COR-L47 (cell line): ENCODE measurements at regions not wholly inside any gene's neighbourhood (a gene's known extent, or its start where the extent isn't known, plus 50 kb on each side); places are given as distances from the start of the nearest gene placed in this dataset.

ENCODE experiments used
- DNase-seq: peaks from one replicate; lab custom pipeline; 2025; lab: John Stamatoyannopoulos, UW

DNA sequence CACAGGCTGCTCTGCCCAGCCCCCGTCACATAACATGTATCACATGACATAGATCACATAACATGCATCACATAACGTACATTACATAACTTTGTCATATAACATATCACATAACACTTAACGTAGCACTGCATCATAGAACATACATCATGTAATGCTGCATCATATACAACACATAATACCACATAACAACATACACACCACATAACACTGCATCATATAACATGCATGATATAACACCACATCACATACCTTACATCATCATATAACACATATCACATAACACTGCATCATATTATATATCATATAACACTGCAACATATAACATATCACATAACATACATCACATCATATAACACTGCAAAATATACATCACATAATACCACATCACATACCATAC, 83.8 kb downstream of the AXIN2 start:
- no peak for DNase-seq

DNA sequence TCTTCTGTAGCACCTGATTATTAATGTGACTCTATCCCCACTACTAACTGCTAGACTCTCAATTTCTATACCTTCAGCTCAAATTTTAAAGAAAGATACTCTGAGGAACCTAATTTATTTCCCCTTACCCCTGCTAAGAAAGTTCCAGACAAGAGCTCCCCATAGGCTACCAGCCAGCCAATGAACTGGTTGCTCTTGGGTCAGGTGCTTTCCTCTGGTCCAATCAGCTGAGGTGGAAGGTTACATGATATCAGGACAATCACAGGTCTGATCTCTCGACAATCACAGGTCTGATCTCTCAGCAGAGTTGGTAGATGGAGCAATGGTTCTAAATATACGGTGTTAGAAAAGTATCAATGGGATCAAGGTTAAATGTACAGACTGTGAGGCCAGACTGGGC, 86.8 kb downstream of the AXIN2 start:
- DNase-seq: no peak

DNA sequence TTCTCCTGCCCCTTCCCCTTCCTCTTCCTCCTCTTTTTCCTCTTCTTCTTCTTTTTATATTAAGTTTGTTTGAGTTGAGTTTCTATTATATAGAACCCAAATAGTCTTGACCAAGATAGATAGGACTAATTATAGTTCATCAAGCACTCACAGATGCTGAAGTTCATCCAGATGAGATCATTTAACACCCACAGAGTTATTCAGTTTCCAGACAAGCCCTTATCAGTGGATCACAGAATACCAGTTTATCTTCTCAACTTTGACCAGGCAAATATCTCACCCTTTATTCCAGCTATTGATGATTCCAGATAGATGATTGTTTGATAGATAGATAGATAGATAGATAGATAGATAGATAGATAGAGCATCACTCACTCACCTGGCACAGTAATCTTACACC, 87.5 kb downstream of the AXIN2 start:
- DNase-seq: no peak

DNA sequence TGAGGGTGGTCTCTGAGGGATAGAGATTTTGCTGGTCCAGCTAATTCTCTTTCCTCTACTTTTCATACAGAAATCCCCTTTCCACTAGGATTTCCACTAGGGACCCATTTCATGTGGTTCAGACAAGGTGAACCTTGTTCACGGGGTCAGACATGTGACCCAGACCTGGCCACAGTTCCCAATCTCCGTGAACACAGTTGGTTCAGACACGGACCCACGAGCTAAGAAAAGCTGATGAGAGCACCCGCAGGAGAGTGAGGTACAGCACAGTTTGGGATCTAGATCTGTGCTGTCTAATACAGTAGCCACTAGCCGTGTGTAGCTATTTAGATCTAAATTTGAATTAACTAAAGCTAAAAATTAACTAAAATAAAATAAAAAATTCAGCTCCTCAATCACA, 88.1 kb downstream of the AXIN2 start:
- DNase-seq: no peak

DNA sequence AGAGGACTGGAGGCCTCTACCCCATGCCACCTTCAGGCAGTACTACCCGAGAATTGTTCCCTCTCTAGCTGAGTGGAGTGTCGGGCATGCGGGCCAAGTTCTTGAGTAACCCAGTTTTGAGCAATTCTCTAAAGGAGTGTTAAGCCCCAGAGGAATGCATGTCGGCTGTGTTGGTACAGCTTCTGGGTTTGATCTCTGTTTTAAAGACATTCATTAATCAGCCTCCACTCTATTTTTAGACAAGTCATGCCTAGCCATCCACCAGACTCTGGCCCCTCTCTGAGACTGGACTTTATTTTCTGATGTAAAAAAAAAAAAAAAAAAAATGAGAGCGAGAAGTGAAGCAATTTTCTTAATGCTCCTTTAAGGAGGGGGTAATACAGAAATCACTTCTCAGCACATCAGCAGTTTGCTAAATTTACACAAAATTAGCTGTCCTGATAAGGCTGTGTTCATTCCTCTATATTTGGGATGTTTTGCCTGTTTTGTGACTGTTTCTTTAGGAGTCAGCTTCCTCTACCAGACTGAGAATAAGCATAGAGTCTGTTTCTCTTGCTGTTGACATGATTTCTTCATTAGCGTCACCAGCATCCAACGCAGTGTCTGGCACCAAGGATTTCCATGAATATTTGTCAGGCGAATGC, 88.7 kb downstream of the AXIN2 start:
- no peak for DNase-seq

DNA sequence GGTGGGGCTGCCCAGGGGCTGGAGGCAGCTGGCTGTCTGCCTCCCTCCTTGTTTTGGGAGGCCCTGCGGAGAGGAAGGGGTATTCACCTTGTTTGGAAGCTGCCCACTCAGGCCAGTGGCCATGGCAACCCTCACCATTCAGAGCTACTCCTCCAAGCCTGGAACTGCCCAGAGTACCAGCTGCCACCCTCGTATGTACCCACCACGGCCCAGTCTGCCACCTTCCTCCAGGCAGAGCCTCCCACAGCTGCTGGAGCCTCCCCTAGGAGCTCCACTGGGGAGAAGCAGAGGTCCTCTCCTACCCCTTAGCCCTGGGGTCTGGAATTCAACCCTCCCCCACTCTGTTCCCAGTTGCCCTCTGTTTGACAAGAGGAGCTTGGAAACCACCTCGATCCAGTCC, 90.7 kb downstream of the AXIN2 start:
- no peak for DNase-seq

DNA sequence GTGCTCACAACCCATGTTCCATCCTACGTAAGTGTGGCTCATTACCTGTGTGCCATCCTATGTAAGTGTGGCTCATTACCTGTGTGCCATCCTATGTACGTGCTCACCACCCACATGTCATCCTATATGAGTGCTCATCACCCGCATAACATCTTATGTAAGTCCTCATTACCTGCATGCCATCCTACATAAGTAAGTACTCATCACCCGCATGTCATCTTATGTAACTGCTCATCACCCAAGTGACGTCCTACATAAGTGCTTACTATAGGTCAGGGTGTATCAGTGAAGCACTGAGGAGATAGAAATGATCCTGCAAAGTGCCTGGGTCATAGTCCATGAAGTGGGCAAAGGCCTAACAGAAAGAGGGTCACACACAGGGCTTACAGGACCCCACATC, 93.1 kb downstream of the AXIN2 start:
- DNase-seq: no peak

DNA sequence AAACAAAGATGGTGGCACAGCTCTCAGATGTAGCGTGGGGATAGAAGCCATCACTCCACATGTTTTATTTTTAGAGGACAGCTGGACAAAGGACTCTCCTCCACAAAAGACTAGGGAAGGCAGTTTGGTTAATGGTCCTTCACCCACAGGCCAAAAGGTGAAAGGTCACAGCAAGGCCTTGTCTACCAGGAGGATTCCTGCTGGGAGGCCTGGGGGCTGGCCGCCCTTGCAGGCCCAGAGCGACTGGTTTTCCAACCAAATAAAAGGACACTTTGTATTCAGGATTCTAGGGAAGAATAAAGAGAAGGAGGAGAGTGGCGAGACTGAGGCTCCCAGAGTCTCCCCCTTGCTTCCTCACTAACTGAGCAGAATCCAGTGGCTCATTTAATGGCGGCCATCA, 94.3 kb downstream of the AXIN2 start:
- DNase-seq: no peak

DNA sequence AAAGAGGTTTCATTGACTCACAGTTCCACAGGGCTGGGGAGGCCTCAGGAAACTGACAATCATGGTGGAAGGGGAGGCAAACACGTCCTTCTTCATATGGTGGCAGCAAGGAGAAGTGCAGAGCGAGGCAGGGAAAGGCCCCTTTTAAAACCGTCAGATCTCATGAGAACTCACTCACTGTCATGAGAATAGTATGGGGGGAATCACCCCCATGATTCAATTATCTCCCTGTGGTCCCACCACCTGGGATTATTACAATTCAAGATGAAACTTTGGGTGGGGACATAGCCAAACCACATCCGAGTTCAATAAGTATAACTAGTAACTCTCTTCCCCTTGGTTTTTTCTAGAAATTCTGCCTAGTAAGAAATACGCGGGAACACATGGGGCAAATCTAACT, 94.9 kb downstream of the AXIN2 start:
- no peak for DNase-seq

DNA sequence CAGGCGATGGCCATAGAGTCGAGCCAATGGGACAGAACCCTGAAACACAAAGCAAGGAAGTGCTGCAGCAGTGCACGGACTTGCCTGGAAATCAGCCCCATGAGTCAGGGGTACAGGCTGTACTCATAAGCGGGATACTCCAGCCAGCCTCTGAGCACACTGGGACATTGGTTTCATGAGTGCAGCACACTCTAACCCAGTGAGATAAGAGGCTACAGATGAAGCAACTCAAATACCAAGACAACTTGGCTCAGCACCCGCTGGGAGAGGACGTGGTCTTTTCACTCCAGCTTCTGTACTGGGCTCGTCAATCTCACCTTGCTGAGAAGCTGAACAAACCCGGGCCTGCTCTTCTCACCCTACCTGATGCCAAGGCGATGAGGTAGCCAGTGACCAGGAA, 98.2 kb downstream of the AXIN2 start:
- DNase-seq: no peak

DNA sequence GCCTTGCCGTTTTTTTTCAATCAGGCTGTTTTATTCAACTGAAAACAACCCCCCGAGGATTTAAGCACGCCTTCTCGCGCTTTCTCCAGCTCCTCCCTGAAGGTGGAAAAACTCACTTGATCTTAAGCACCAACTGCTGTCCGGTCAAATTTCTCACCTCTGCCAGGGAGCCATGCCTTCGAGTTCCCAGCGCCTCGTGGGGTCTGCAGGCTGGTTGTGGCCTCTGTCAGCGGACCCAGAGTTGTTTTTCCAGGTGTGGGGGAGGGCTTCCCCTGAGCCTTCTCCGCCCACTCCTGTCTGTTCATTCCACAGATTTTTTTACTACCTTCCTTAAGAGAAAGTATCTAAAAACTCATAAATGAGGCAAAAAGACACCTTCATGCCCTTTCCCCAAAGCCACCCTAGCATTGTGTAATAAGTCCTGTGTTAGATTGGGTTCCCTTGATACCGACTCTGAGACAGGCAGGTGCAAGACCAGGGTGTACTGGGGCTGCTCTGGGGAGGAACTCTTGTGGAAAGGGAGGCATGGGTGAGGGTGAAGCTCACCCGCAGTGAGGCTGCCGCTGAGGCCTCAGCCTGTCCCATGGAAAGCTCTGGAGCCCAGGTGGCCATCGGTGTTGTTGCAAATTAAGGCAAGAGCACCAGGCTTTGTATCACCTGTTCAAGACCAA, 101.6 kb downstream of the AXIN2 start:
- no peak for DNase-seq

DNA sequence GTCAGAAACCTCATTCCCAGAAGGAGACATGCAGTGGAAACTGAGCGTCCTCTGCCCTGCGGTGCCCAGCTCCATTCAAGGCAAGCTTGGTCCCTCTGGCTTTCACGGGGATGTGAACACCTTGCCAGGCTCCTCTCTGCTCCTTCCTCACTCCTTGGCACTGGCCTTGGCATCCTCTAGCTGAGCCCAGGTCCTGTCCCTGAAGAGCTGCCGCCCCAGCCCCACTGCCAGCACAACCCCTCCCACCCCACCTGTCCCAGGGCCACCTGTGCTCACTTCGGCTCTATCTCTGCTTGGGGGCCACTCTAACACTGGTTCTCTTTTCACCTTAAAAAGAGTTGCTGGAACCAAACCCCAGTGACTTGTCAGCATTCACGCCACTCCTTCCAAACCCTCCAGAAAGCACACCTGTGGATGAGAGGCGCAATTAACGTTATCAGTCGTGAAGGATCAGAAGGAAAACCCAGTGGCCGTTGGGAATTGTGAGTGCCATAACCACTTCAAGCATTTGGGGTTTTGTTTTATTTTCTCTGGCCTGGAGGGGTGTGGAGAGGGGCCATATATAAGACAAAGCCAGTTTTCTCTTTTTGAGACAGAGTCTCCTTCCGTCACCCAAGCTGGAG, 103.7 kb downstream of the AXIN2 start:
- DNase-seq: no peak

DNA sequence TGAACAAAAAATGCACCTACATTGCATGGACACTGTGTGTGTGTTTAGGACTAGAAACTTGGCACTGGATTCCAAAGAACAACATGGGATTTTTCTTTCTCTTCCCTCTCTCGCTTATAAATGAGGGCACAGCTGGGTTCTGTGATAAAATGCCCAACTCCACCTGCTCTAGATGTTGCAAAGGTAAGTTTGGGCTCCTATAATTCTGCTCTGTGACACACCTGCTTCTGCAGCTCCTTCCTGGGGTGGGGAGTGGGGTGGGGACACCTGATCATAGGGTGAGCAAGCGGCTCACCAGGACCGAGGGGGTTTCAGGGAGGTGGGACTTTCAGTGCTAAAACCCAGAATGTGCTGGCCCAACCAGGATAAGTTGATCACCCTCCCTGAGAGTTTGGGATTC, 104.3 kb downstream of the AXIN2 start:
- no peak for DNase-seq

DNA sequence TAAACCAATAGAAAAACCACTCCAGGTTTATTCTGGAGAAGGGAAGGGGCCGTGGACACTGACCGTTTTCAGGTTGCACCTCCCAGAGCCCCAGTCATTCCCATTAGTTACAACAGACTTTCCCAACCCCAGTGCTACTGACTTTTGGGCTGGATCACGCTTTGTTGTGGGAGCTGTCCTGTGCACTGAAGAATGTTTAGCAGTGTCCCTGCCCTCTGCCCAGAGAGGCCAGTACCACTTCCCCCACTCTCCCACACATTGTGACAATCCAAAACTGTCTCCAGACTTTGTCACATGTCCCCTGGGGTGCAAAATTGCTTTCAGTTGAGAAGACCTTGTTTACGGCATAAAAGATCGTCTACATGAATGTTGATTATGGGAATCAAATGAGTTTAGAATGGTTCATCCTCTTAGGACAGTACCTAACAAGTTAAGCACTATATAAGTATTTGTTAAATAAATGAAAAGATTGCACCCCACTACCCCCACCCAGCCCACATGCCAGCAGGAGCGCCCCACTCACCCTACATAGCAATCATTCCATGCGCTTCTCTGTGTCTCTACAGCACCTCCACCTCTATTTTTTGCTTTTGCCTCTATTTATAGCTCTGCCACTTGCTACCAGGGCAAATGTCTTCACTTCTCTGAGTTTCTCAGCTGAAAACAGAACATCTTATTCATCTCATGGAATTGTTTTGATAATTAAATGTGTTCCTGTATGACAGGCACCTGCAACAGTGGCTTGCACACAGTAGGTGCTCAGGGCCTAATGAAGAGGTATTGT, 104.9 kb downstream of the AXIN2 start:
- no peak for DNase-seq

DNA sequence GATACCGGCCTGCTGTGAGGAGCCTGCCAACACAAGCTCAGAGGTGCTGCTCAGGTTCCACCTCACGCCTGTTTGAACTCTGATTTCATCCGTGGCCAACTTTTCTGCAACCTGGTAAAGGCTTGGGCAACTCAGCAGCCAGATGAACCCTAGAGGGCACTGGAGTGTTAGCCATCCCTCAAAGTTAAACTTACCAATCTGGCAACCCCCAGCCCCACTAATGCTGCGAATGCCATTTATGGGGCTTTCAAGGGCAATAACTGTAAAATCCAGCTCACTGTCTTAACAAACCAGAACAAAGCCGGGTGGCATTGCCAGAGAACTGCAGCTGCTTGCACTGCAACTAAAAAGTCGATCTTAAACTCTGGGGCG, 105.5 kb downstream of the AXIN2 start:
- no peak for DNase-seq

DNA sequence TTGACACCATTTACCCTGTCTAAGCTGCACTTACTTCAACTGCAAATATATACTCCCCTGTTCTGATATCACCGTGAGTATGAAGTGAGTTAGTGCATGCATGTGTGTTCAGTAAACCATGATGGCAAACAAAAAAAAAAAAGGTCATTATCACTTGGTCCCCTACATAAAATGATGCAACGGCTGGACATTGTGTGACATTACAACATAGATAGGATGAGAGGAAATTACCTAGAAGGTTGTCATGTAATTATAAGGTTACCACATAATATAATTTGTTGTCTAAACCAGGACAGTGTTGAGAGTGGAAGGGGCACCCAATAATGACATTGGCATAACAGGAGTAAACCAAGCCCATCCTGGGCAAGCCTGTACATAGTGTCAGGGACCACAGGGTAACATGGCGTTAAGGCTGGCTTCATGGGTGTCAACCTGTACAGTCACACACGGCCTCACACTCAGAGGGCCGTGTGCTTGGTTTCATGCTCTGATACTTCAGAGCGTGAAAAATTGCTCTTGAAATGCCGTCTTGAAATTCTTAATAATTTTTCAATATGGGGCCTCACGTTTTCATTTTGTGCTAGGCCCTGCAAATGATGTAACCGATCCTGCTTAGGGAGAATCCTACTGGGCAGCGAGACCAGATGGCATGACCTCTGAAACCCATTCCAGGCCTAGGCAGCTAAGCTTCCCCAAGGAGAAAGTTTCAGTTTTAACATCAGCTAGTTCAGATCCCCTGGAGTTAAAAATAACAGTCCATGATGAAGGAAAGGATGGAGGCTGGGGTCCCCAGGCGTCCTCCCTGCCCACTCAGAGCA, 106.1 kb downstream of the AXIN2 start:
- DNase-seq: no peak

DNA sequence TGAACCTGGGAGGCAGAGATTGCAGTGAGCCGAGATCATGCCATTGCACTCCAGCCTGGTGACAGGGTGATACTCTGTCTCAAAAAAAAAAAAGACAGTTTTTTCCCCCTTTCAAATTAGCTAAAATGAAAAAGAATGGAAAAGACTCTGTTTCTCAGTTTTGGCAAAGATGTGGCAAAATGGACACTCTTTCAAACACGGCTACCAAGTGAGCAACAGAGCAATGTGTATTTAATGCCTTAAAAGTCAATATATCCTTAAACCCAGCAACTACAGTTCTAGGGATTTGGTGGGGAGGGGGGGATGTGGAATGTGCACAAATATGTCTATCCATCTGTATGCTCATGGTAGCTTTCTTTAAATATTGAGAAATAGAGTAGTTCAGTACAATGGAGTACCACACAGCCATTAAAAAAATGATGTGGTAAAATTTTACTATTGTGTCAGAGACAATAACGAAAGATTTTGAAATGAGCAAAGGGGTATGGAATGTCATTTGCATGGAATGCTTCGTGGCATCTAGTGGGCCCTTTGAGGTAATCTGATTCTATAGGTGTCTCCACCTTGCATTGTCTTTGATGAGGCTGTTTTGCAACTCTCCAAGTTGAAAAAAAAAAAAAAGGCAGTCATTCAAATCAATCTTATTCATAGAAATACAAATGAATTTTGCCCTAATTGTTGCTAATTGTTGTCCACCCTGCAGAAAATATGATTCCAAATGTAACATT, 108.1 kb downstream of the AXIN2 start:
- no peak for DNase-seq

DNA sequence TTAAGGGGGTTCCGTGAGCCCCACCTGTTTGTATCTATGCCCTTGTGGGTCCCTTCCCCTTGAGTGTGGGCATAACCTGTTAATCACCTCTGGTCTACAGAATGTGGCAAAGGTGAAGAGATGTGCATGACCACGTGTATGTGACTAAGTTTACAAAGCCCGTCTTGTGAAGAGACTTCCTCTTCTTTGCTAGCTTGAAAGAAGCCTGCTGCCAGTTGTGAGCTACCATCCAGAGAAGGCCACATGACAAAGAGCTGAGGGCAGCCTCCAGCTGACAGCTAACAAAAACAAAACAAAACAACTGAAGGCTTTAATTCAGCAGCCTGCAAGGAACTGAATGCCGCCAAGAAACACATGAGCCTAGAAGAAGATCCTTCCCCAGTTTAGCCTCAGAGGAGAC, 112.0 kb downstream of the AXIN2 start:
- no peak for DNase-seq

DNA sequence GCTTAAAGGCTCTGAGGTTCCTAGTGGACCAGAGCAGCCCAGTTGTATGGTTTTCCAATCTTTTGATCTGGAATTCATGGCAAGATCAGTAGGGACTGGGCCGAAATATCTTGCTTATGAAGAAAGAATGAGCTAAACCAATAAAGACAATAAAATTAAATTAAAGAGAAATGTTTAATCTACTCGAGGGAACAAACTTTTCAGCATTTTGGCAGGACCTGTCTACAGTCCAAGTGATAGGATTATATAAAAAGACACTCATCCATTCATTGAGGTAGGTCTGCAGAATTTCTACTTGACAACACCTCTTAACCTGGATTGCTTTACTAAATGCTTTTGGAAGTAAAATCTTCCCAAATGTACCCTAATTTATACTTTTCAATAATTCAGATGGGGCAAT, 113.6 kb downstream of the AXIN2 start:
- no peak for DNase-seq

DNA sequence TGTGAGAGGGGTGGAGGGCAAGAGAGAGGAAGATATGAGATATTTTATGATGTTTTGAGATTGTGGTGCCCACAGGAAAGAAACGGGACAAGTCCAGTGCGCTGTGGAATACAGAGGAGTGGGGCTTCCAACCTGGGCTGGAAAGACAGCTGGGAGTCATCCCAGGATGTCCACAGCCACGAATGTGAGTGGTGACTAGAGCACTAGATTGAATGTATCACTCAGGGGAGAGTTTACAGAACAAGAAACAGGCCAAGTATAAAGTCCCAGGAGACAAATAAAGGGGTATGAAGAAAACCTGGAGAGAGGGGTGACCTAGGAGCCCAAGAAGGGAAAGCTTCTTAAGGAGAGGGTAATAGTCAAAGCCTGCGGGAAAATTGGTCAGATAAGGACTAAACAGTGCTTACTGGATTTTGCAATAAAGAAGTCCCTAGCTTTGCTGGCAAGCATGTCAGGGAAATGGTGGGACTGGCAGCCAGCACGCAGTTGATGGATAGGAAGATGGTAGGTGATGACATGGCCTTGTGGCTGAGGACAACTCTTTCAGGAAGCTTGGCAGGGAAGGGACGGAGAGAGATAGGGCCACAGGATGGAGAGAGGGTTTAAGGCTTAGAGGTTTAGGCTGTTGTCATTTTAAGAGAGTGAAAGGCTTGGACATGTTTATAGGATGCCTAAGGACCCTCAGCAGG, 114.5 kb downstream of the AXIN2 start:
- no peak for DNase-seq

DNA sequence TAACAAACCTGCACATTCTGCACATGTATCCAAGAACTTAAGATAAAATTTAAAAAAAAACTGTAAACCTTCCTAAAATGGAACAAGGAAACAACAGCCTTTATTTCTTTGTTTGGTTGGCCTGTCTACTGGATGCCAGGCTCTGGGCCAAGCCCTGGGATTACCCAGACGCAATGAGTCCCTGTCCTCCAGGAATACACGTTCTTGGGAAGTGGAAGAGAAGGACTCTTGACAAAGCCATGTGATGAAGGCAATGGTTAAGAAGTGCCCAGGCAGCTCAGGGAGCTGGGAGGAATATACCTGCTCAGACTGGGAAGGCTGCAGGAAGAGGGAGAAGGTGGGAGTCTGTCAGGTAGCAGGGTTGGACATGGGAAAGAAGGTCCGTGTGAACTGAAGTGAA, 115.4 kb downstream of the AXIN2 start:
- no peak for DNase-seq
